Endothelial cell of umbilical vein (primary cell): ENCODE measurements at regions not wholly inside any gene's neighbourhood (a gene's known extent, or its start where the extent isn't known, plus 50 kb on each side); places are given as distances from the start of the nearest gene placed in this dataset.

Experiments used
- BruUV-seq: library from RNA; stranded (reverse); fragments of 400-500 nt; replicated peaks from 2 replicates; lab custom pipeline; 2021; lab: Mats Ljungman, UMichigan
- CTCF ChIA-PET: fragments of 300-600, 350-600 bp; sonication (Branson Sonifier 250); formaldehyde crosslinking; loops from one replicate; lab custom pipeline; 2021; ENCODE audit warnings: antibody characterized with exemption, inconsistent platforms; lab: Charles Lee
- POLR2A ChIA-PET: fragments of 300-600, 350-600 bp; sonication (Branson Sonifier 250); formaldehyde crosslinking; loops from one replicate; lab custom pipeline; 2021; ENCODE audit warnings: antibody characterized with exemption, inconsistent platforms; lab: Charles Lee
- DNase-seq: peaks from one replicate; pipeline ENCODE4 v3.0.0-alpha.2; 2011; ENCODE audit warnings: low read depth, low spot score
- FAIRE-seq: peaks from 2 replicates; lab custom pipeline; 2011; peaks lifted over from hg19 to GRCh38; lab: Jason Lieb, UNC
- H2AFZ ChIP-seq: 2 replicates; pipeline ENCODE4 v1.6.0; 2012; ENCODE audit warnings: low read depth, low read length, control low read depth, inconsistent platforms
- H3K27ac ChIP-seq: 2 replicates; pipeline ENCODE4 v1.5.1; 2011; ENCODE audit warnings: low read depth, mild to moderate bottlenecking, control low read depth, low read length, moderate library complexity; ENCODE audit not compliant: insufficient read depth
- H3K27me3 ChIP-seq, 2 experiments: 2 replicates each; pipeline versions ENCODE4 v1.6.0 to v1.6.1; 2011; ENCODE audit warnings: low read length in 2 of 2, mixed read lengths in 1 of 2; ENCODE audit not compliant: control insufficient read depth in 2 of 2, insufficient read depth in 2 of 2
- H3K36me3 ChIP-seq, 2 experiments: 2 replicates in 1 of 2; 3 replicates in 1 of 2; pipeline ENCODE4 v1.5.1; 2011; ENCODE audit warnings: low read length in 2 of 2, mild to moderate bottlenecking in 1 of 2, moderate library complexity in 1 of 2; ENCODE audit not compliant: control insufficient read depth in 2 of 2, insufficient read depth in 2 of 2; ENCODE audit errors: extremely low read depth in 1 of 2
- H3K4me1 ChIP-seq: 3 replicates; pipeline ENCODE4 v1.5.1; 2011; ENCODE audit warnings: mild to moderate bottlenecking, low read length; ENCODE audit not compliant: control insufficient read depth, insufficient read depth; ENCODE audit errors: extremely low read depth
- H3K4me2 ChIP-seq: 2 replicates; pipeline ENCODE4 v1.6.1; 2011; ENCODE audit warnings: low read length, control low read depth, mixed read lengths; ENCODE audit not compliant: insufficient read depth
- H3K4me3 ChIP-seq, 3 experiments: fragments of 200-600 bp in 1 of 3; sonication (generic), shearing (Covaris generic) in 1 of 3; replicated peaks in 1 of 3; 2 replicates each; pipeline ENCODE4 v1.5.1; 2011 to 2016; ENCODE audit warnings: control low read depth in 3 of 3, low read length in 3 of 3, mild to moderate bottlenecking in 2 of 3, inconsistent platforms in 1 of 3, low read depth in 1 of 3, moderate library complexity in 1 of 3; ENCODE audit not compliant: insufficient read depth in 1 of 3
- H3K79me2 ChIP-seq: 2 replicates; pipeline ENCODE4 v1.6.0; 2012; ENCODE audit warnings: low read length, inconsistent platforms; ENCODE audit not compliant: control insufficient read depth, insufficient read depth
- H3K9ac ChIP-seq: replicated peaks from 2 replicates; pipeline ENCODE3; 2011; ENCODE audit warnings: low read length, control low read depth; ENCODE audit not compliant: insufficient read depth; ENCODE audit errors: extremely low read depth
- H3K9me1 ChIP-seq: replicated peaks from 3 replicates; pipeline ENCODE4 v1.6.0; 2011; ENCODE audit warnings: mild to moderate bottlenecking, low read length; ENCODE audit not compliant: control insufficient read depth, insufficient read depth; ENCODE audit errors: extremely low read depth
- H3K9me3 ChIP-seq: replicated peaks from 2 replicates; pipeline ENCODE4 v1.5.1; 2012; ENCODE audit warnings: low read length, inconsistent platforms; ENCODE audit not compliant: control insufficient read depth, insufficient read depth
- H4K20me1 ChIP-seq: replicated peaks from 2 replicates; pipeline ENCODE3; 2011; ENCODE audit warnings: mild to moderate bottlenecking, low read length; ENCODE audit not compliant: control insufficient read depth, insufficient read depth; ENCODE audit errors: extremely low read depth
- EZH2 ChIP-seq: IDR thresholded peaks from 2 replicates; pipeline ENCODE4 v1.6.1; 2012; ENCODE audit warnings: borderline replicate concordance, low read depth, mild to moderate bottlenecking, moderate library complexity, low read length, inconsistent platforms; ENCODE audit not compliant: severe bottlenecking
- FOS ChIP-seq: IDR thresholded peaks from 2 replicates; pipeline ENCODE4 v1.6.1; 2011; ENCODE audit warnings: mild to moderate bottlenecking, low read length, moderate library complexity, borderline replicate concordance; ENCODE audit not compliant: insufficient read depth
- GATA2 ChIP-seq: IDR thresholded peaks from 2 replicates; pipeline ENCODE4 v1.7.0; 2011; ENCODE audit warnings: low read depth, mild to moderate bottlenecking, moderate library complexity, mixed read lengths, low read length; ENCODE audit not compliant: insufficient read length, insufficient read depth
- JUN ChIP-seq: IDR thresholded peaks from 2 replicates; pipeline ENCODE4 v1.6.1; 2011; ENCODE audit warnings: borderline replicate concordance, low read depth; ENCODE audit not compliant: insufficient read length, insufficient read depth
- MYC ChIP-seq: IDR thresholded peaks from one replicate; pipeline ENCODE4 v1.6.1; 2011; ENCODE audit warnings: mild to moderate bottlenecking, low read depth, low read length
- POLR2A ChIP-seq: IDR thresholded peaks from 2 replicates; pipeline ENCODE4 v1.6.1; 2012; ENCODE audit warnings: low read depth, mild to moderate bottlenecking, control low read depth, low read length
- POLR2AphosphoS5 ChIP-seq: IDR thresholded peaks from 2 replicates; pipeline ENCODE4 v1.6.1; 2012; ENCODE audit warnings: low read depth, mild to moderate bottlenecking, control low read depth, low read length, moderate library complexity; ENCODE audit not compliant: insufficient read depth
- dilution Hi-C: fragments of 300-500 bp; cut with MboI; formaldehyde crosslinking; loops from one replicate; pipeline ENCODE4 v1.15.0; 2019; ENCODE audit warnings: low sequenced_read_pairs; ENCODE audit not compliant: extremely low pct_ligation_motif_present
- intact Hi-C: fragments of 100-400 bp; cut with micrococcal nuclease; formaldehyde crosslinking; loops from one replicate; pipeline ENCODE4 v1.10.0; 2022
- TF ChIP-seq, protein P1 (sequence below): IDR thresholded peaks from 2 replicates; pipeline ENCODE4 v1.6.1; 2011; ENCODE audit not compliant: insufficient read depth, insufficient read length
- TF ChIP-seq, protein P2 (sequence below), 2 donors: IDR thresholded peaks; 1 replicate in 1 of 2; 2 replicates in 1 of 2; pipeline ENCODE4 v1.5.1; 2011; ENCODE audit warnings: low read length in 2 of 2, mild to moderate bottlenecking in 2 of 2, moderate library complexity in 2 of 2, control low read depth in 1 of 2, inconsistent platforms in 1 of 2, low read depth in 1 of 2; ENCODE audit not compliant: insufficient read depth in 1 of 2; ENCODE audit errors: extremely low read depth in 1 of 2

DNA sequence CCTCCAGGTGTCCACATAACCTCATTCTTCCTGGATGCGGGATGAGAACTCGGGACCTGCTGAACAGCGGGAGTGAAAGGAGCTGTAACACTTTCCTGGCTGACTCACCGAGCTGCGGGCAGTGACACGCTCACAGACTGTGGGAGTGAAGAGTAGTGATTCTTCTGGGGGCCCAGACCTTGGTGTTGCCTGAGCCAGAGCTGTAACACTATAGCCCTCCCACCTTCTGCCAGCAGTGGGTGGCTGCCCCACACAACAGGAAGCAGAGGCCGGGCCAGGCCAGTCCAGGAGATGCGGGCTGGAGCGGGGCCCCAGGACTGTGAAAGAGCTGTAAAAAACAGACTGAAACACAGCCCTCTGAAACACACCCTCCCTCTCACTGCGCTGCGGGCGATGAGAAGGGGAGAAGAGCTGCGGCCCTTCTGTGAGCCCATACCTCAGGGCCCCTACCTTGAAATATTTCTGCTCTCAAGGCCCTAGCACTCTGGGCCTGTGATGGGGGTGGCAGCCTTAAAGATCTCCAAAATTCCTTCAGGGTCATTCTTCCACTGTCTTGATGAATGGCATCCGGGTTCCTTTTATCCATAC lies 464.0 kb upstream of the CCDC54 start:
- no peaks in the 10 kb centered on the region for H3K27me3 ChIP-seq
- FAIRE-seq (no peak), DNase-seq (no peak)
- ChIA-PET POLR2A (no interaction called here), CTCF (no interaction called here)
- no peak overlapping the region for H3K4me2 ChIP-seq
- TF ChIP-seq JUN = no peak
- no peak for TF ChIP-seq POLR2A
- TF ChIP-seq FOS = no peak
- TF ChIP-seq POLR2AphosphoS5 = no peak
- TF ChIP-seq GATA2 = no peak
- peak overlapping the region; percentile 23 for H2AFZ ChIP-seq
- no peaks in the 10 kb centered on the region for H3K4me1 ChIP-seq
- no peaks in the 10 kb centered on the region for H3K9me1 ChIP-seq
- no peaks in the 10 kb centered on the region for H3K79me2 ChIP-seq
- no peak overlapping the region for H3K9ac ChIP-seq
- intact Hi-C loops (no loop called here), dilution Hi-C loops (no loop called here)
- H3K4me3 ChIP-seq = no peak overlapping the region
- no TSS peak for BruUV-seq
- no peaks in the 10 kb centered on the region for H3K36me3 ChIP-seq
- no peaks in the 10 kb centered on the region for H3K9me3 ChIP-seq
- H4K20me1 ChIP-seq = no peaks in the 10 kb centered on the region
- H3K27ac ChIP-seq = no peak overlapping the region

DNA sequence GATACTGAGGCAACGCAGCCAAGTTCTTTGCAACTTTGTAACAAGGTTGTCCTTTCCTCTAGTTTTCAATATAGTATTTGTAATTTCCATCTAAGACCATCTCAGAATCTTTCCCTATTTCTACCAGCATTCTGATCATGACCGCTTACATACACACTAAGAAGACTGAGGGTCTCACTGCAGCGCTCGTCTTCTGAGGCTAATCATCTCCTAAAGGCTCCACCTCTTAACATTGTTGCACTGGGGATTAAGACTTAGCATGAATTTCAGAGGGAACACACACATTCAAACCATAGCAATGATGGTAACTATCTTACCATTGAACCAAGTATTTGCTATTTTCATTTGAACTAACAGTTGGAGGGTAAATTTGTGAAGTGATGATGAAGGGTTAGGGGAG lies 463.3 kb upstream of the CCDC54 start:
- DNase-seq = no peak
- Histone ChIP-seq H3K27ac (no peak overlapping the region), H3K9me1 (no peaks in the 10 kb centered on the region), H3K9me3 (no peaks in the 10 kb centered on the region), H3K36me3 (no peaks in the 10 kb centered on the region), H3K4me2 (no peak overlapping the region), H2AFZ (no peak overlapping the region), H3K79me2 (no peaks in the 10 kb centered on the region), H3K9ac (no peak overlapping the region), H3K27me3 (no peaks in the 10 kb centered on the region), H3K4me1 (no peaks in the 10 kb centered on the region), H3K4me3 (no peak overlapping the region), H4K20me1 (no peaks in the 10 kb centered on the region)
- no peak for TF ChIP-seq MYC
- no peak for TF ChIP-seq FOS
- TF ChIP-seq POLR2AphosphoS5 = no peak
- no peak for TF ChIP-seq POLR2A
- TF ChIP-seq EZH2 = no peak
- TF ChIP-seq GATA2 = no peak
- TF ChIP-seq, protein P1, sequence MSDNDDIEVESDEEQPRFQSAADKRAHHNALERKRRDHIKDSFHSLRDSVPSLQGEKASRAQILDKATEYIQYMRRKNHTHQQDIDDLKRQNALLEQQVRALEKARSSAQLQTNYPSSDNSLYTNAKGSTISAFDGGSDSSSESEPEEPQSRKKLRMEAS = no peak
- TF ChIP-seq JUN = no peak
- TF ChIP-seq, protein P2, sequence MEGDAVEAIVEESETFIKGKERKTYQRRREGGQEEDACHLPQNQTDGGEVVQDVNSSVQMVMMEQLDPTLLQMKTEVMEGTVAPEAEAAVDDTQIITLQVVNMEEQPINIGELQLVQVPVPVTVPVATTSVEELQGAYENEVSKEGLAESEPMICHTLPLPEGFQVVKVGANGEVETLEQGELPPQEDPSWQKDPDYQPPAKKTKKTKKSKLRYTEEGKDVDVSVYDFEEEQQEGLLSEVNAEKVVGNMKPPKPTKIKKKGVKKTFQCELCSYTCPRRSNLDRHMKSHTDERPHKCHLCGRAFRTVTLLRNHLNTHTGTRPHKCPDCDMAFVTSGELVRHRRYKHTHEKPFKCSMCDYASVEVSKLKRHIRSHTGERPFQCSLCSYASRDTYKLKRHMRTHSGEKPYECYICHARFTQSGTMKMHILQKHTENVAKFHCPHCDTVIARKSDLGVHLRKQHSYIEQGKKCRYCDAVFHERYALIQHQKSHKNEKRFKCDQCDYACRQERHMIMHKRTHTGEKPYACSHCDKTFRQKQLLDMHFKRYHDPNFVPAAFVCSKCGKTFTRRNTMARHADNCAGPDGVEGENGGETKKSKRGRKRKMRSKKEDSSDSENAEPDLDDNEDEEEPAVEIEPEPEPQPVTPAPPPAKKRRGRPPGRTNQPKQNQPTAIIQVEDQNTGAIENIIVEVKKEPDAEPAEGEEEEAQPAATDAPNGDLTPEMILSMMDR (IDR thresholded peaks at IDR 0.05; ENCODE audit: extremely low read depth in 1 of 2, insufficient read depth in 1 of 2, low read depth in 1 of 2, low read length in 2 of 2) = no peak
- POLR2A ChIA-PET = no interaction called here
- intact Hi-C loops = no loop called here
- dilution Hi-C loops = no loop called here
- no peak for FAIRE-seq
- CTCF ChIA-PET = no interaction called here
- no TSS peak for BruUV-seq
